Prostate gland (tissue), 2 donors: ENCODE measurements at regions not wholly inside any gene's neighbourhood (a gene's known extent, or its start where the extent isn't known, plus 50 kb on each side); places are given as distances from the start of the nearest gene placed in this dataset.
A peak's percentile ranks its signal among the peaks of the same experiment; 100 is the strongest.

Experiments used
- DNase-seq: peaks from one replicate; pipeline ENCODE4 v3.0.0-alpha.2; 2019; ENCODE audit warnings: low spot score
- H3K27ac ChIP-seq, 2 donors: fragments of 200-600 bp; sonication (generic); 2 replicates each; pipeline ENCODE4 v1.5.1; 2017 to 2019
- H3K27me3 ChIP-seq: fragments of 200-600 bp; sonication (generic); replicated peaks from 2 replicates; pipeline ENCODE4 v1.5.1; 2019; ENCODE audit not compliant: insufficient read depth
- H3K36me3 ChIP-seq, 2 donors: fragments of 200-600 bp; sonication (generic); 1 replicate in 1 of 2; 2 replicates in 1 of 2; pipeline versions ENCODE4 v1.5.1 to v1.8.1; 2017 to 2019
- H3K4me1 ChIP-seq: fragments of 200-600 bp; sonication (generic); replicated peaks from 2 replicates; pipeline ENCODE4 v1.5.1; 2019
- H3K4me3 ChIP-seq, 2 donors: fragments of 200-600 bp; sonication (generic); 2 replicates each; pipeline ENCODE4 v1.5.1; 2017 to 2019
- H3K9me3 ChIP-seq: fragments of 200-600 bp; sonication (generic); 2 replicates; pipeline ENCODE4 v1.5.1; 2017
- POLR2A ChIP-seq: fragments of 450-650 bp; IDR thresholded peaks from one replicate; pipeline ENCODE4 v1.6.1; 2016; ENCODE audit warnings: antibody characterized with exemption, mild to moderate bottlenecking
- POLR2AphosphoS5 ChIP-seq: sonication (generic); formaldehyde crosslinking; IDR thresholded peaks from one replicate; pipeline ENCODE4 v1.6.1; 2017; ENCODE audit warnings: antibody characterized with exemption
- WGBS: methylation state at CpG from one replicate; pipeline ENCODE4 v1.1.5; 2018; 5-methylcytosine and 5-hydroxymethylcytosine counted together
- intact Hi-C: fragments of 100-400 bp; cut with DNase I; formaldehyde crosslinking; loops from one replicate; pipeline ENCODE4 v1.14.2; 2022
- TF ChIP-seq, protein P1 (sequence below), 4 experiments: fragments of 200-600 bp in 2 of 4; fragments of 450-650 bp in 2 of 4; sonication (generic) in 2 of 4; IDR thresholded peaks; 1 replicate in 3 of 4; 2 replicates in 1 of 4; pipeline ENCODE4 v1.5.1; 2016 to 2019; ENCODE audit warnings: antibody characterized with exemption in 4 of 4, mild to moderate bottlenecking in 2 of 4, moderate library complexity in 2 of 4

- Histone ChIP-seq H3K9me3 (no peaks in the 10 kb centered on the region), H3K4me3 (no peak overlapping the region), H3K36me3 (no peaks in the 10 kb centered on the region), H3K4me1 (no peaks in the 10 kb centered on the region), H3K27me3 (peaks cover 3% of the 10 kb centered on the region), H3K27ac (no peak overlapping the region)
- DNase-seq: no peak
- no peak for TF ChIP-seq POLR2AphosphoS5
- TF ChIP-seq, protein P1, sequence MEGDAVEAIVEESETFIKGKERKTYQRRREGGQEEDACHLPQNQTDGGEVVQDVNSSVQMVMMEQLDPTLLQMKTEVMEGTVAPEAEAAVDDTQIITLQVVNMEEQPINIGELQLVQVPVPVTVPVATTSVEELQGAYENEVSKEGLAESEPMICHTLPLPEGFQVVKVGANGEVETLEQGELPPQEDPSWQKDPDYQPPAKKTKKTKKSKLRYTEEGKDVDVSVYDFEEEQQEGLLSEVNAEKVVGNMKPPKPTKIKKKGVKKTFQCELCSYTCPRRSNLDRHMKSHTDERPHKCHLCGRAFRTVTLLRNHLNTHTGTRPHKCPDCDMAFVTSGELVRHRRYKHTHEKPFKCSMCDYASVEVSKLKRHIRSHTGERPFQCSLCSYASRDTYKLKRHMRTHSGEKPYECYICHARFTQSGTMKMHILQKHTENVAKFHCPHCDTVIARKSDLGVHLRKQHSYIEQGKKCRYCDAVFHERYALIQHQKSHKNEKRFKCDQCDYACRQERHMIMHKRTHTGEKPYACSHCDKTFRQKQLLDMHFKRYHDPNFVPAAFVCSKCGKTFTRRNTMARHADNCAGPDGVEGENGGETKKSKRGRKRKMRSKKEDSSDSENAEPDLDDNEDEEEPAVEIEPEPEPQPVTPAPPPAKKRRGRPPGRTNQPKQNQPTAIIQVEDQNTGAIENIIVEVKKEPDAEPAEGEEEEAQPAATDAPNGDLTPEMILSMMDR (IDR thresholded peaks at IDR 0.05): no peak
- TF ChIP-seq POLR2A: no peak
- 98% methylated on average over 5 of the region's 5 CpGs for WGBS
- intact Hi-C loops: no loop called here
Observed at GRCh38 chr17:55617441-55617840, 105.2 kb downstream of the TMEM100 start.

DNA sequence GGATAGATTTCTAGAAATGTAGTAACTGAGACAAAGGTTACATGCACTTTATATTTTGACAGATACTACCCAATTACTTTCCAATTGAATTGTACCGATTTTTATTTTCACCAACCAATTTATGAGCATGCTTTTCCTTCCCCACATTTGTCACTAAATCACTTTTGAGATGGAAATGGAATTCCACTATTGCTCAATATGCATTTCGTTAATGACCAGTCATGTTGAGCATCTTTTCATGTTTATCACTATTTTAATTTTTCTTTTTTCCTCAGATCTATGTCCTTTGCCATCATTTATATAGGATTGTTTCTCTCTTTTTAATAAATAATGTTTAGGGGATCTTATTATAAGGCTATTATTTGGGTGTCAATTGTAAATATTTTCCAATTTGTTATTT, 102.8 kb upstream of the SMIM36 start:
- H3K36me3 ChIP-seq: no peaks in the 10 kb centered on the region
- peaks cover 9% of the 10 kb centered on the region for H3K27me3 ChIP-seq
- H3K4me1 ChIP-seq: no peaks in the 10 kb centered on the region
- DNase-seq: no peak
- H3K4me3 ChIP-seq: no peak overlapping the region
- 96% methylated on average over 2 of the region's 2 CpGs for WGBS
- H3K27ac ChIP-seq: no peak overlapping the region
- TF ChIP-seq POLR2A (no peak), POLR2AphosphoS5 (no peak)
- TF ChIP-seq, protein P1 (IDR thresholded peaks at IDR 0.05): no peak
- intact Hi-C loops: no loop called here
- no peaks in the 10 kb centered on the region for H3K9me3 ChIP-seq

DNA sequence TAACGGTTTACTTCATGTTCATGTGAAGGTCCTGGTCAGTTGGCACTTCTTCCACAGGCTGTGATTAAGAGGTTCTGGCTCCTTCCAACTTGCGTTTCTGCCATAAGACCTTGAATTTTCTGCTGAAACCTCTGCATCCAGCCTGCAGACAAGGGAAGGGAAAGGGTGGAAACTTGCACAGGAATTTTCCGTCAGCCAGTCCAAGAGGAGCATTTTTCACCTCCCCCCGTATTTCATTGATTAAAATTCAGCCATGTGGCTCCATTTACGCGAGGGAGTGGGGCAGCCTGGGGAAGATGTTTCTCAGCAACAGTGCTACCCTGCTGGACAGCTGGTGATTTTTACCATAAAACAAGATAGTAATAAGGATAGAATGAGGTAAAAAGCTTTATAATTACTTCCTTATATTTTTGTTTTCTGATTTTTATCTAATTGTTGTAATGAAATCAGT, 101.5 kb upstream of the SMIM36 start:
- TF ChIP-seq, protein P1 (IDR thresholded peaks at IDR 0.05): no peak
- no peak for TF ChIP-seq POLR2A
- no peak for TF ChIP-seq POLR2AphosphoS5
- H3K36me3 ChIP-seq: no peaks in the 10 kb centered on the region
- intact Hi-C loops: no loop called here
- peaks cover 8% of the 10 kb centered on the region for H3K27me3 ChIP-seq
- peaks cover 8% of the 10 kb centered on the region for H3K4me1 ChIP-seq
- no peak overlapping the region for H3K27ac ChIP-seq
- no peaks in the 10 kb centered on the region for H3K9me3 ChIP-seq
- DNase-seq: no peak
- 46% methylated on average over 6 of the region's 6 CpGs for WGBS
- no peak overlapping the region for H3K4me3 ChIP-seq

DNA sequence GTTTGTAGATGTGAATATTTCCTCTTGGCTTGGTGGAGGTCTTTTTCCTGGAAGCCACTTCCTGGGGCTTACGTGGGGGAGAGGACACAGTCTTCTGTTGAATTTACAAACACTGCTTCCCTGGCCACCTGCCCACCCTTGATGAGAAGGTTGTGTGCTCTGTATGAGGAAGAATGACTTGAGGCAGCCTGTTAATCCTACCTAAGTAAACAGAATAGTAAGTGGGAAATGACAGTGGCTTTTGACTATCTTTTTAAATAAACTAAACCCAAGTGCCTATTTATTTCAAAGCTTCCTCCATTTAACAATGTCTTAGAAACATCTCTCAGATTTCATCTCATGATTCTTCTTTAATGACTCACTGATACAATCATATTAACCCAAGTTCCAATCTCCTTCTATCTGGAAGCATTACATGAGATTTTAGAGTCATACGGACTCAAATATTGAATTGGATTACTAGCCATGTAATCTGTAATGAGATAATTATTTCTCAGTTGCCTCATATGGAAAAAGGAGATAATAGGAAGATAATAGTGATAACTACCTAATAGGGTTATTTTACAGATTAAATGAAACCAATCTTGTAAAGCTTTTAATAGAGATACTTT, 96.6 kb upstream of the SMIM36 start:
- H3K4me3 ChIP-seq: no peak overlapping the region
- 7% methylated on average over 2 of the region's 2 CpGs for WGBS
- H3K9me3 ChIP-seq: no peaks in the 10 kb centered on the region
- TF ChIP-seq, protein P1 (IDR thresholded peaks at IDR 0.05): no peak
- no peak for TF ChIP-seq POLR2A
- TF ChIP-seq POLR2AphosphoS5: peak; percentile 90
- H3K27ac ChIP-seq: peak overlapping the region in 1 of 2 donors; percentile 25
- intact Hi-C loops: no loop called here
- H3K4me1 ChIP-seq: peaks cover 8% of the 10 kb centered on the region
- DNase-seq: peak; percentile 96
- no peaks in the 10 kb centered on the region for H3K36me3 ChIP-seq
- peaks cover 6% of the 10 kb centered on the region for H3K27me3 ChIP-seq

DNA sequence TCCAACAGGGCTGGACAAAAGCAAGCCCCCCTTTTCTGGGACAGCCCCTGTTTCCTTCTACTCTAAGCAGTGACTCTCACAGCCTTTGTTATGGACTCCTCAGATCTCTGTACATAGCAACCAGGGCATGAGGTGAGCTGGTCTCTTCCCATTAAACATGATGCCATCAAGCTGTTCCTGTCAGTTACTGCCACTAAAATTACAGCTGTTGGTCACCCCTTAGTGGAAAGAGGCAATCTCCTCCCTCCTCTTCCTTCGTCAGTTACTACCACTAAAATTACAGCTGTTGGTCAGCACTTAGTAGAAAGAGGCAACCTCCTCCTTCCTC, 95.2 kb upstream of the SMIM36 start:
- Histone ChIP-seq H3K9me3 (no peaks in the 10 kb centered on the region), H3K4me1 (peaks cover 8% of the 10 kb centered on the region), H3K27ac (no peak overlapping the region), H3K4me3 (no peak overlapping the region), H3K36me3 (no peaks in the 10 kb centered on the region), H3K27me3 (peaks cover 2% of the 10 kb centered on the region)
- TF ChIP-seq POLR2A: no peak
- TF ChIP-seq, protein P1 (IDR thresholded peaks at IDR 0.05): no peak
- no peak for TF ChIP-seq POLR2AphosphoS5
- DNase-seq: no peak
- WGBS: 33% methylated on average over 1 of the region's 1 CpG
- intact Hi-C loops: no loop called here
